NCI-H345 treated with DMSO at 0.1 percent for 48 hours (cell line): ENCODE measurements at regions not wholly inside any gene's neighbourhood (a gene's known extent, or its start where the extent isn't known, plus 50 kb on each side); places are given as distances from the start of the nearest gene placed in this dataset.

Experiments used
- DNase-seq: peaks from one replicate; lab custom pipeline; 2025; ENCODE audit not compliant: unreplicated experiment; lab: John Stamatoyannopoulos, UW

DNA sequence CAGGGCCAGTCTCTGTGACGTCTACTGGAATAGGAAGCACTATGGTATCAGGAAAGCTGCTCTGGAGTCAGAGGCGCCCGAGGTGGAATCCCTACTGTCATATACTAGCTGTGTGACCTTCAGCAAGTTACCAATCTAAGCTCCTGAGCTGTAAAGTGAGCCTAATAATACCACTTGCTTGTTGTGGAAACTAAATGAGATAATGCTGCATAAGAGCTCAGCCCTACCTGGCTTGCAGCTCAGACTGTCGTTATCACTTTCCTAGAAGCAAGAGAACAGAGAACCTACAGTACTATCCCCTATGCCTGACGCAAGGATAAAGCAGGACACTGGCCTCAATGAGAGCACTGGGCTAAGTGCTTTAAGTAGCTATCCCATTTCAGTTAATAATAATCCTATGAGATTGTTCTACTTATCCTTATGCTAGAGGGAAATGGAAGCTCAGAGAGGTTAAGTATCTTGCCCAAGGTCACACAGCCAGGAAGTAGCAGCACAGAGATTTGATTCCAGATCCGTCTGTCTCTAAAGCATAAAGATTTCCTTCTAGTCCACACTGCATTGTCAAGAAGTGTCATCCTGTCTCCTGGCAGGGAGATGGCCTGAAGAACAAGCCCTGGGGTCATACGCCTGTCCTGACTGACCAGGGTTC is 195.2 kb downstream of the TLE3 start:
- no peak for DNase-seq

- no peak for DNase-seq
Measured at GRCh38 chr15:69903470-69904469, 193.9 kb downstream of the TLE3 start.

GRCh38 chr15:69906256-69907185 is 191.2 kb downstream of the TLE3 start:
- no peak for DNase-seq

DNA sequence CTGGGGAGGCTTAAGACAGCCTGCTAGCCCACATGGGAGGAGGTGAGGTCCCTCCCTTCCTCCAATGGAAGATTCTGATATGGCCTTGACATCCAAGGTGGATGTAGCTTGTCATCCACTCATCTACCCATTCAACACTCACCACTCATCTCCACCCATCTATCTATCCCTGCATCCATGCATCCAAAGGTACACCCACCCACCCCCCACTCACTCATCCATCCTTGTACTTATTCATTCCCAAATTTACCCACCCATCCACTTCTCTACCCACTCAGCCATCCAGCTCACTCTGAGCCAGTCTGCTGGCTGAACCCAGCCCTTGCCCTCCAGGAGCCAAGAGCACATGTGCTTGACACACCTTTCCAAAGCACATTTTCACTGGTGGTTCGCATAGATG is 189.7 kb downstream of the TLE3 start:
- DNase-seq = no peak

DNA sequence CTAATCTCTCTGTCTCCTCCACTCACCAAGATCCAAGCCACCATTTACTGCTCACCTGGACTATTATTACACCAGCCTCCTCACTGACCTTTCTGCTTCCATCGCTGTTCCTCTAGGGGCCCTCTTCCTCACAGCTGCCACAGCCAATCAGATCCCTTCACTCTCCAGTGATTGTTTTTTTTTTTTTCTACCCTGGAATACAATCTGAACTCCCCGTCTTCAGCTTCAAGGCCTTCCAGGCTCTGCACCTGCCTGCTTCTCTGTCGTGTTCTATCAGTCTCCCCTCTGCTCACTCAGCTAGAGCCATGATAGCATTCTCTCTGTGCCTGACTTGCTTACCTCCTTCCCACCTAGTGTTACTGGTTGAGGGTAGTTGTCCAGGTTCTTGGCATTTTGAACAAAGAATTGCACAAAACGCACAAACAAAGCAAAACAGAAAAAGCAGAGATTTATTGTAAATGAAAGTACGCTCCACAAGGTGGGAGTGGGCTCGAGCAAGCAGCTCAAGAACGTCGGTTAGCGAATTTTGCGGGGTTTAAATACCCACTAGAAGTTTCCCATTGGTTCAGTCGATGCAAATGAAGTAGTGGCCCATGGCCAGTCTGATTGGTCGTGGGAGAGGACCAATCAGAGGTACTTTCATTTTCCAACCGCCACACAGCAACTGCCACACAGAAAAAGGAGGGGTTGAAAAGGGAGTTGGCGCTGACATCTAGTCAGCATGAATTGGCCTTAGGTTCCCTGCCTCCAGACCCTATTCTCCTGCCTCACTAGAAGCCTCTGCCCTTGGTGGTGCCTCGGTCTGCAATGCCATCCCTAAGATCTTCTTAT is 188.9 kb downstream of the TLE3 start:
- DNase-seq = no peak

GRCh38 chr15:69909719-69910444 is 187.8 kb downstream of the TLE3 start:
- DNase-seq = no peak

DNA sequence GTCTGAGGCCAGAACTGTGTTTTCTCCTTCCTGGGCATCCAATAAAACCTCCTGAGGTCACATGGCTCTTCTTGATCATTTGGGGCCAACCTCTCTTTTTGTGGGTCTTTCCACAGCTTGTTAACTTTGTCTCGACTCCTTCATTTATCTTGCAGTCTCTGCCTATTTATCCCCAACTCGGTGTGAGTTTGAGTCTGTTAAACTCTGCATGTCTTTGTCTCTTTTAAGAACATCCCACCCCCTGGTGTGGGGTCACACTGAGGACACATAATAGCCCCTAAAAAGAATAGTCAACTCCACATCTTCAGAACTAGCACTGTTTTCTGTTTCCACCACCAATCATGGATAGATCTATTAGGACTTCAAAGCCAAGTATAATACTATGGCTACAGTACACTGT is 187.2 kb downstream of the TLE3 start:
- no peak for DNase-seq

GRCh38 chr15:69912116-69912515 is 185.6 kb downstream of the TLE3 start:
- no peak for DNase-seq

- DNase-seq = no peak
Measured at GRCh38 chr15:69914040-69914439, 183.7 kb downstream of the TLE3 start.

DNA sequence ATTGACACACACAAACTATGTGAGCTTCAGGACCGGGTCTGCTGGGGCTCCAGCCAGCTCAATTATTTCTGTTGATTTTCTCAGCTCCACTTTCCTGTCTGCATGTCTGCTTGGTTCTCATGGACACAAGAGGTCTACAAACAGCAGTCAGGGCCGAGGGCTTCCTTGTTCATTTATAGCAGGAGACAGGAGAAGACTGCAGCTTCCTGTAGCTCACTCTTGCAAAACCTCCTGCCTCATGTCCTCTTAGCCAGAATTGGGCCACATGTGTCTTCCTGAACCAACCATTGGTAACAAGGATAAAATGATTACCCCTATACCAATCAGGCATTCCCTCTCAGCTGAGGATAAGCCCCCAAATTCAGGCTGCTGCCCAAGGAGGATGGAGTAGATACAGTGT is 182.8 kb downstream of the TLE3 start:
- DNase-seq = no peak

DNA sequence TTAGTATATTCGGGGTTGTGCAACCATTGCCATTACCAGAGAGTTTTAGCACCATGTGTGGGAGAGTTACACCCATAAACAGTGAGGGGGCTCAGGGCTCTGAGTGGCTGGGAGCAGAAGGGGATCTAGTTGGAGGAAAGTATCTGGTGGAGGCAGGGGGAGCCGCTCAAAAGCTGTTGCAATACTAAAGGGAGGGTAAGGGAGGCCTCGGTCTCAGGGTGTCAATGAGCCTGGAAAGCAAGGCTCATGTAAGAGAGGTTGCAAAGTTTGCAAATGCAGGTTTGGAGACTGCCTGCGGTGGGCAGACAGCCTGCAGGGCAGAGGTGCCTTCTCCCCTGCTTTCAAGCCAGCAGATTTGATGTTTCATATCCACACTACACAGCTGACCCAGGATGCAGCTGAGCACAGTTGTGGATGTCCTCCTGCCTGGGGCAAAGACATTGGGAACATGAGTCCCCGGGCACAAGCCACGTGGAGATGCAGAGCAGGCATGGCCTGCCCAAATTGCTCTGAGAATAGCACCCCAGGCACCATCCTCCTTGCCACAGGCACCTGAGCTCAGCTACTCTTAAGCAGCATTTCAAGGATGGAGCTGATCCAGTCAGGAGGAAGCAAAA is 181.4 kb downstream of the TLE3 start:
- no peak for DNase-seq

GRCh38 chr15:69917056-69917455 is 180.7 kb downstream of the TLE3 start:
- DNase-seq = no peak

DNA sequence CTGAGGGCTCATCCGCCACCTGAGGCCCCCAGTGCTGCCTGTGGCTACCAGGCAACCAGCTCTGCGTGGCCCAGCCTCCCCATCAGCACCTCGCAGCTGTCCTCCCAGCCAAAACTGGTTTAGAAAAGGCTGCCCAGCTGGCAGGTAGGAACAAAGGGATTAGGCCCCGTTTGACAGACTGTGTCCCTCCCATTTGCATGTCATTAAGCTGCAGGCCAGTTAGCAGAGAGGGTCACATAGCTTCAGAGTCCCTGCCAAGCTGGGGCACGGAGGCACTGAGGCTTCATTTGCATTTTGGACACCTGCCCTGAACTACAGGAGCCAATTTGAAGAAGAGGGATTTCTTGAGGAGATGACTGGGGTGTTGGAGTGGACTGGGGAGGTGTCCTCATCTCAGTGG is 177.9 kb downstream of the TLE3 start:
- no peak for DNase-seq

GRCh38 chr15:69920221-69920620 is 177.5 kb downstream of the TLE3 start:
- no peak for DNase-seq

DNA sequence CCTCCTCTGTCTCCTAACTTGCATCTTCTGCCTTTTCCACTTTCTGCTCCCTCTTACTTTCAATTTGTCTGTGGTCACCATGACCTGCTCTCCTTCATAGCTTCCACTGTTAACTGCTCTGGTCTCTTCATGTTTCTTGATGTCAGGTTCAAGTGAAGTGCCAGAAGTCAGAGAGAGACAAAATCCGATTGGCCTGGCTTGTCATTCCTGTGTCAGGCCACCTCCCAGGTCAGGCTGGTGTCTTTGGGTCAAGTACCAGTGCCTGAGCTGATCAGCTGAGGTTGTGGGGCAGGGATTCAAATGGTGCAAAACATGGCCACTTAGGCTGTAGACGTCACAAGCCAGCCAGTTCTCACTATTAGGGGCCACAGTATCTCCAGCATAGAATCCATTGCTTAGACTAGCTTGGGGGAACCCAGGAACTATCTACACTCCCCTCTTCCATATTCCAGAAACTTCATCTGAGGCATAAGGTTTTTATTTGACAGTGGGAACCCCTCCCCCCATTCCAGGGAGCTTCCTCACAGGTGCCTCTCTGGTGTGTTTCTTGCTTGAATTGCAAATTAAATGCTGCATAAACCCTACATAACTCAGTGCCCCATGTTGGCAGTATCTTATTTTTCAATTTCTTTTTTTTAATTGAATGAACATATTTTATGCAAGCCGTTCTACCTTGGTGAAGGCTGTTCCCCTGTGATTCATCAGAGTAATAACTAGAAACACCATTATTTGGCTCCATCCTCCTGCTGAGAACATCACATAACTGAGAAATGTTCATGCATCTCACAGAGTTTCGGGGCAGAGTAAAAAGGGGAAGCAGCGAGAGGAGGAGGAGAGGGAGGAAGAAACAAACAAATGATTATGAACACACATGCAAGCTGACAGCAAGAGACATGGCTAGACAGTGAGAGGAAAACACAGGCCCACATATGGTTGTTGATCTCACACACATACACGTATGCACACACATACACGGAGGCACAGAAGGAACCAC is 175.8 kb downstream of the TLE3 start:
- no peak for DNase-seq

DNA sequence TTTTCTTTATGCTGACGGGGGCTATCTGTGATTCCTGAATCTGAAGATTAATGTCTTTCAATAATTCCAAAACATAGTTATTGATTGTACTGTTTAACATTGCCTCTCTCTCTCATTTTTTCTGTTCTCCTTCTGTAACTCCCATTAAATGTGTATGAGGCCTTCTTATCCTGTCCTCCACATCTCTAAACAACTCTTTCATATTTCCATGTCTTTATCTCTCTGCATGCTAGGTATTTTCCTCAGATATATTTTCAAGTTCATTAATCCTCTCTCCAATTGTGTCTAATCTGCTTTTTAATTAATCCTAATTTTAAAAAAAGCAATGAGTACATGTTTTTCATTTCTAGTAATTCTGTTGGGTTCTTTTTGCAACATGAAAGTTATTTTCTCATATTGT is 173.2 kb downstream of the TLE3 start:
- no peak for DNase-seq

- DNase-seq = no peak
Measured at GRCh38 chr15:69926006-69926405, 171.7 kb downstream of the TLE3 start.

GRCh38 chr15:69926721-69927120 is 171.0 kb downstream of the TLE3 start:
- DNase-seq = no peak
